SK-N-SH (cell line): ENCODE measurements at regions not wholly inside any gene's neighbourhood (a gene's known extent, or its start where the extent isn't known, plus 50 kb on each side); places are given as distances from the start of the nearest gene placed in this dataset.

Experiments used
- CTCF ChIP-seq: fragments of 200-600 bp; sonication (generic); IDR thresholded peaks from 2 replicates; pipeline ENCODE4 v1.6.1; 2017; ENCODE audit warnings: antibody characterized with exemption, mild to moderate bottlenecking, moderate library complexity
- FOXM1 ChIP-seq: IDR thresholded peaks from 2 replicates; pipeline ENCODE4 v1.4.0; 2012; ENCODE audit warnings: low read depth, mild to moderate bottlenecking
- MAX ChIP-seq: IDR thresholded peaks from 2 replicates; pipeline ENCODE4 v1.4.0; 2012; ENCODE audit warnings: low read depth
- PBX3 ChIP-seq: IDR thresholded peaks from 2 replicates; pipeline ENCODE4; 2012
- POLR2AphosphoS5 ChIP-seq: IDR thresholded peaks from 2 replicates; pipeline ENCODE4 v1.6.1; 2012; ENCODE audit warnings: low read depth, low read length
- REST ChIP-seq: IDR thresholded peaks from 2 replicates; pipeline ENCODE4 v1.6.1; 2012; ENCODE audit warnings: mild to moderate bottlenecking, low read depth, low read length, moderate library complexity
- RFX5 ChIP-seq: IDR thresholded peaks from 2 replicates; pipeline ENCODE4 v1.6.1; 2012; ENCODE audit warnings: mild to moderate bottlenecking, improper control_type of control experiment, low read length
- TAF1 ChIP-seq: IDR thresholded peaks from 2 replicates; pipeline ENCODE4 v1.6.1; 2012; ENCODE audit warnings: low read depth, mild to moderate bottlenecking, low read length, moderate library complexity, borderline replicate concordance
- TEAD4 ChIP-seq: IDR thresholded peaks from 2 replicates; pipeline ENCODE4 v1.4.0; 2012; ENCODE audit warnings: mild to moderate bottlenecking, borderline replicate concordance; ENCODE audit not compliant: insufficient read depth
- USF1 ChIP-seq: IDR thresholded peaks from 2 replicates; pipeline ENCODE4 v1.4.0; 2012; ENCODE audit warnings: low read depth, borderline replicate concordance
- USF2 ChIP-seq: fragments of 150-350 bp; IDR thresholded peaks from 2 replicates; pipeline ENCODE4 v1.6.1; 2017; ENCODE audit warnings: antibody characterized with exemption, low read length, low read depth, borderline replicate concordance
- ZBTB33 ChIP-seq: IDR thresholded peaks from 2 replicates; pipeline ENCODE4 v1.4.0; 2012; ENCODE audit warnings: low read depth, borderline replicate concordance

- TF ChIP-seq POLR2AphosphoS5, result no peak
- no peak for TF ChIP-seq MAX
- no peak for TF ChIP-seq REST
- TF ChIP-seq CTCF, result no peak
- no peak for TF ChIP-seq USF1
- no peak for TF ChIP-seq TEAD4
- TF ChIP-seq ZBTB33, result no peak
- no peak for TF ChIP-seq FOXM1
- TF ChIP-seq PBX3, result no peak
- TF ChIP-seq RFX5, result no peak
- no peak for TF ChIP-seq USF2
- TF ChIP-seq TAF1, result no peak
These were observed 112.2 kb downstream of the SKIDA1 start for GRCh38 chr10:21413268-21413667.
